NT2/D1 (cell line): ENCODE measurements at regions not wholly inside any gene's neighbourhood (a gene's known extent, or its start where the extent isn't known, plus 50 kb on each side); places are given as distances from the start of the nearest gene placed in this dataset.

Experiments
- SUZ12 ChIP-seq: IDR thresholded peaks from 2 replicates; pipeline ENCODE4 v1.6.1; 2011; ENCODE audit not compliant: insufficient read length, insufficient read depth; ENCODE audit errors: extremely low read depth
- YY1 ChIP-seq: IDR thresholded peaks from 2 replicates; pipeline ENCODE4 v1.6.1; 2011; ENCODE audit not compliant: insufficient read length, insufficient read depth
- ZNF274 ChIP-seq: IDR thresholded peaks from 2 replicates; pipeline ENCODE4 v1.6.1; 2011; ENCODE audit warnings: mild to moderate bottlenecking, low read depth, low read length

DNA sequence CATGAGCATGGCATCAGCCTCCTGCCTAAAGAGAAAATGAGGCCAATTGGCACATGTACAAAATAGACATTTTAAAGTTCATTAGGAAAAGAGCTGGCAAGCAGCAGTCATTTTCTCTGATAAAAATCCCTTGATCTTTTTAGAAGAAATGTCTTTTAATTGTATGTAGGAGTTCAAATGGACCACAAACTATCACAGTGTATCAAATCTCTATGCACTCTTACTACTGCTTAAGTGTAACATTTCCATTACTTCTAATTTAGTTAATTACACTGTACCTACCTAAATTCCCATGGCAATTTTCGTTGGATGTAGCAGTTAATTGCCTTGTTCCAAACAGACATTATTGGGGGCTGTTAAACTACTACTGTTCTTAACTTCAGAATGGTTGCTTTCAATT lies 233.7 kb upstream of the TECRL start:
- TF ChIP-seq SUZ12, result no peak
- no peak for TF ChIP-seq YY1
- no peak for TF ChIP-seq ZNF274
